ENCODE measurements at regions not wholly inside any gene's neighbourhood (a gene's known extent, or its start where the extent isn't known, plus 50 kb on each side); places are given as distances from the start of the nearest gene placed in this dataset.

GRCh38 chr3:30169487-30169886, 436.9 kb upstream of the TGFBR2 start:
- Histone ChIP-seq H3K79me2 (ENCODE audit: control insufficient read depth, low read length) (no peaks in the 10 kb centered on the region), H3K4me3 (ENCODE audit: low read length) (no peak overlapping the region), H4K20me1 (ENCODE audit: control insufficient read depth, insufficient read depth, low read depth, low read length) (no peaks in the 10 kb centered on the region), H3K9me3 (ENCODE audit: control insufficient read depth, insufficient read depth, low read length) (no peaks in the 10 kb centered on the region), H3K4me2 (ENCODE audit: low read length) (no peak overlapping the region), H3K4me1 (ENCODE audit: control insufficient read depth, low read length) (no peaks in the 10 kb centered on the region), H3K36me3 (ENCODE audit: control insufficient read depth, low read length) (no peaks in the 10 kb centered on the region), H3K27ac (ENCODE audit: low read depth, low read length) (no peak overlapping the region), H3K9me2 (replicated peaks; ENCODE audit: control insufficient read depth, low read length) (no peaks in the 10 kb centered on the region), H3K27me3 (ENCODE audit: control insufficient read depth, low read length) (no peaks in the 10 kb centered on the region), H3F3A (ENCODE audit: control insufficient read depth, insufficient read depth) (no peaks in the 10 kb centered on the region)
- TF ChIP-seq CTCF (IDR thresholded peaks at IDR 0.05; ENCODE audit: low read depth, low read length, poor library complexity, severe bottlenecking) = no peak
- TF ChIP-seq EZH2phosphoT487 (IDR thresholded peaks at IDR 0.05; ENCODE audit: borderline replicate concordance, low read length) = no peak

- Histone ChIP-seq H3K36me3 (ENCODE audit: control insufficient read depth, low read length) (no peaks in the 10 kb centered on the region), H3K4me2 (ENCODE audit: low read length) (no peak overlapping the region), H3K79me2 (ENCODE audit: control insufficient read depth, low read length) (no peaks in the 10 kb centered on the region), H3F3A (ENCODE audit: control insufficient read depth, insufficient read depth) (no peaks in the 10 kb centered on the region), H3K27ac (ENCODE audit: low read depth, low read length) (no peak overlapping the region), H3K9me3 (ENCODE audit: control insufficient read depth, insufficient read depth, low read length) (no peaks in the 10 kb centered on the region), H3K4me1 (ENCODE audit: control insufficient read depth, low read length) (no peaks in the 10 kb centered on the region), H3K27me3 (ENCODE audit: control insufficient read depth, low read length) (no peaks in the 10 kb centered on the region), H3K4me3 (ENCODE audit: low read length) (no peak overlapping the region), H4K20me1 (ENCODE audit: control insufficient read depth, insufficient read depth, low read depth, low read length) (no peaks in the 10 kb centered on the region), H3K9me2 (replicated peaks; ENCODE audit: control insufficient read depth, low read length) (no peaks in the 10 kb centered on the region)
- TF ChIP-seq CTCF (IDR thresholded peaks at IDR 0.05; ENCODE audit: low read depth, low read length, poor library complexity, severe bottlenecking) (no peak), EZH2phosphoT487 (IDR thresholded peaks at IDR 0.05; ENCODE audit: borderline replicate concordance, low read length) (no peak)
Observed at GRCh38 chr3:30170681-30171438, 435.5 kb upstream of the TGFBR2 start.

GRCh38 chr3:30174357-30174756, 432.0 kb upstream of the TGFBR2 start:
- no peak overlapping the region for H3K4me3 ChIP-seq (ENCODE audit: low read length)
- no peaks in the 10 kb centered on the region for H3K79me2 ChIP-seq (ENCODE audit: control insufficient read depth, low read length)
- no peak overlapping the region for H3K27ac ChIP-seq (ENCODE audit: low read depth, low read length)
- no peaks in the 10 kb centered on the region for H3K36me3 ChIP-seq (ENCODE audit: control insufficient read depth, low read length)
- H3F3A ChIP-seq (ENCODE audit: control insufficient read depth, insufficient read depth) = no peaks in the 10 kb centered on the region
- H3K9me2 ChIP-seq (replicated peaks; ENCODE audit: control insufficient read depth, low read length) = no peaks in the 10 kb centered on the region
- TF ChIP-seq CTCF (IDR thresholded peaks at IDR 0.05; ENCODE audit: low read depth, low read length, poor library complexity, severe bottlenecking) = no peak
- no peak for TF ChIP-seq EZH2phosphoT487 (IDR thresholded peaks at IDR 0.05; ENCODE audit: borderline replicate concordance, low read length)
- no peaks in the 10 kb centered on the region for H3K4me1 ChIP-seq (ENCODE audit: control insufficient read depth, low read length)
- no peak overlapping the region for H3K4me2 ChIP-seq (ENCODE audit: low read length)
- no peaks in the 10 kb centered on the region for H4K20me1 ChIP-seq (ENCODE audit: control insufficient read depth, insufficient read depth, low read depth, low read length)
- no peaks in the 10 kb centered on the region for H3K27me3 ChIP-seq (ENCODE audit: control insufficient read depth, low read length)
- no peaks in the 10 kb centered on the region for H3K9me3 ChIP-seq (ENCODE audit: control insufficient read depth, insufficient read depth, low read length)

Data from DOHH2 (cell line).